Natural killer cell (primary cell): ENCODE measurements at regions not wholly inside any gene's neighbourhood (a gene's known extent, or its start where the extent isn't known, plus 50 kb on each side); places are given as distances from the start of the nearest gene placed in this dataset.
A peak's percentile ranks its signal among the peaks of the same experiment; 100 is the strongest.

ENCODE experiments used
- ATAC-seq, 3 donors: fragments of 150-1000 bp in 2 of 3; fragments of 200-7000 bp in 1 of 3; cut with Tn5 transposase; 1 replicate in 1 of 3; 2 replicates in 2 of 3; pipeline ENCODE4 v1.10.0; 2021; ENCODE audit warnings: mild to moderate bottlenecking in 2 of 3, moderate library complexity in 2 of 3
- DNase-seq, 2 donors: peaks; one replicate each; pipeline versions ENCODE4 v3.0.0 to v3.0.0-alpha.2; 2013 to 2021; ENCODE audit warnings: mixed read lengths in 1 of 2
- H3K27ac ChIP-seq: one replicate; pipeline ENCODE4 v1.5.1; 2013; ENCODE audit warnings: mild to moderate bottlenecking, low read length
- H3K27me3 ChIP-seq: one replicate; pipeline ENCODE4 v1.6.1; 2013; ENCODE audit warnings: low read length; ENCODE audit not compliant: control insufficient read depth, insufficient read depth
- H3K36me3 ChIP-seq: one replicate; pipeline ENCODE4 v1.6.1; 2013; ENCODE audit warnings: low read length; ENCODE audit not compliant: control insufficient read depth, insufficient read depth
- H3K4me1 ChIP-seq: one replicate; pipeline ENCODE4 v1.6.1; 2013; ENCODE audit warnings: low read length; ENCODE audit not compliant: control insufficient read depth, insufficient read depth
- H3K4me3 ChIP-seq: one replicate; pipeline ENCODE4 v1.5.1; 2013; ENCODE audit warnings: low read length
- H3K9me3 ChIP-seq: one replicate; pipeline ENCODE4 v1.6.1; 2013; ENCODE audit warnings: low read length; ENCODE audit not compliant: control insufficient read depth, insufficient read depth
- H3K27ac Mint-ChIP-seq, 2 donors: one replicate each; pipeline ENCODE4 v1.8.0; 2022; ENCODE audit warnings: mild to moderate bottlenecking in 2 of 2, mixed read lengths in 2 of 2, moderate library complexity in 1 of 2
- H3K27me3 Mint-ChIP-seq, 2 donors: one replicate each; pipeline ENCODE4 v1.8.0; 2022; ENCODE audit warnings: low read depth in 2 of 2, mixed read lengths in 2 of 2
- H3K36me3 Mint-ChIP-seq: one replicate; pipeline ENCODE4 v1.8.0; 2022; ENCODE audit warnings: mixed read lengths
- H3K4me1 Mint-ChIP-seq, 2 donors: one replicate each; pipeline ENCODE4 v1.8.0; 2022; ENCODE audit warnings: mixed read lengths in 2 of 2
- H3K4me3 Mint-ChIP-seq: one replicate; pipeline ENCODE4 v1.8.0; 2022; ENCODE audit warnings: mild to moderate bottlenecking, moderate library complexity, mixed read lengths
- H3K9me3 Mint-ChIP-seq, 2 donors: one replicate each; pipeline ENCODE4 v1.8.0; 2022; ENCODE audit warnings: mixed read lengths in 2 of 2
- CTCF ChIP-seq: fragments of 200-600 bp; IDR thresholded peaks from one replicate; pipeline ENCODE4 v1.8.0; 2022; ENCODE audit warnings: antibody characterized with exemption
- WGBS: methylation state at CpG from one replicate; pipeline ENCODE4 v1.1.7; 2013; ENCODE audit warnings: missing lambda C conversion rate; ENCODE audit not compliant: insufficient coverage; 5-methylcytosine and 5-hydroxymethylcytosine counted together
- intact Hi-C: fragments of 100-400 bp; cut with micrococcal nuclease; formaldehyde crosslinking; loops from one replicate; pipeline ENCODE4 v1.14.2; 2022

- intact Hi-C loops: no loop called here
- DNase-seq: peak in 1 of 2 donors; percentile 25
- no peak overlapping the region for H3K4me3 Mint-ChIP-seq
- peaks cover 3 to 7% of the 10 kb centered on the region in 2 donors for H3K9me3 Mint-ChIP-seq
- H3K36me3 ChIP-seq: no peaks in the 10 kb centered on the region
- no peaks in the 10 kb centered on the region for H3K36me3 Mint-ChIP-seq
- H3K4me1 ChIP-seq: no peaks in the 10 kb centered on the region
- 14% methylated on average over 7 of the region's 9 CpGs for WGBS
- H3K9me3 ChIP-seq: no peaks in the 10 kb centered on the region
- no peak overlapping the region for H3K27ac Mint-ChIP-seq
- TF ChIP-seq CTCF: no peak
- no peaks in the 10 kb centered on the region for H3K4me1 Mint-ChIP-seq
- H3K27me3 ChIP-seq: no peaks in the 10 kb centered on the region
- no peak overlapping the region for H3K4me3 ChIP-seq
- ATAC-seq: no peak
- no peak overlapping the region for H3K27ac ChIP-seq
- H3K27me3 Mint-ChIP-seq: no peaks in the 10 kb centered on the region
Measured at GRCh38 chr21:16194095-16194787, 464.5 kb downstream of the USP25 start.

- H3K4me3 ChIP-seq: no peak overlapping the region
- ATAC-seq (no peak), DNase-seq (no peak)
- Mint-ChIP-seq H3K4me3 (peak overlapping the region; percentile 17), H3K36me3 (no peaks in the 10 kb centered on the region), H3K27me3 (no peaks in the 10 kb centered on the region), H3K4me1 (no peaks in the 10 kb centered on the region), H3K27ac (no peak overlapping the region), H3K9me3 (peaks cover 3 to 5% of the 10 kb centered on the region in 2 donors)
- WGBS: 13% methylated on average over 6 of the region's 9 CpGs
- no peaks in the 10 kb centered on the region for H3K4me1 ChIP-seq
- H3K36me3 ChIP-seq: no peaks in the 10 kb centered on the region
- no peak overlapping the region for H3K27ac ChIP-seq
- no peak for TF ChIP-seq CTCF
- intact Hi-C loops: no loop called here
- no peaks in the 10 kb centered on the region for H3K9me3 ChIP-seq
- no peaks in the 10 kb centered on the region for H3K27me3 ChIP-seq
Measured at GRCh38 chr21:16194788-16195537, 465.2 kb downstream of the USP25 start.

GRCh38 chr21:16195538-16195910 is 465.7 kb downstream of the USP25 start:
- Mint-ChIP-seq H3K4me3 (peak overlapping the region; percentile 17), H3K27ac (no peak overlapping the region)
- intact Hi-C loops: no loop called here

More at GRCh38 chr21:16195538-16195910, 465.7 kb downstream of the USP25 start:
- ATAC-seq: no peak
- 0% methylated on average over 1 of the region's 4 CpGs for WGBS
- Mint-ChIP-seq H3K36me3 (no peaks in the 10 kb centered on the region), H3K9me3 (peaks cover 3 to 4% of the 10 kb centered on the region in 2 donors), H3K4me1 (no peaks in the 10 kb centered on the region), H3K27me3 (no peaks in the 10 kb centered on the region)
- DNase-seq: peak in 1 of 2 donors; percentile 12
- no peak for TF ChIP-seq CTCF
- Histone ChIP-seq H3K9me3 (no peaks in the 10 kb centered on the region), H3K27me3 (no peaks in the 10 kb centered on the region), H3K4me3 (no peak overlapping the region), H3K36me3 (no peaks in the 10 kb centered on the region), H3K4me1 (no peaks in the 10 kb centered on the region), H3K27ac (no peak overlapping the region)
